Loucy (cell line): ENCODE measurements at regions not wholly inside any gene's neighbourhood (a gene's known extent, or its start where the extent isn't known, plus 50 kb on each side); places are given as distances from the start of the nearest gene placed in this dataset.

Source experiments
- CTCF ChIP-seq: fragments of 200-600 bp; sonication (generic); conservative IDR thresholded peaks from 2 replicates; pipeline ENCODE4 v1.5.1; 2014; ENCODE audit warnings: mild to moderate bottlenecking, antibody characterized with exemption, low read length
- EZH2phosphoT487 ChIP-seq: fragments of 200-600 bp; IDR thresholded peaks from 2 replicates; pipeline ENCODE4 v1.6.1; 2018; ENCODE audit warnings: antibody characterized with exemption, mild to moderate bottlenecking, moderate library complexity, borderline replicate concordance

- TF ChIP-seq CTCF (no peak), EZH2phosphoT487 (no peak)
Measured at GRCh38 chr2:180901331-180901730, 79.1 kb upstream of the UBE2E3 start.
